Osteocyte (in vitro differentiated cells): ENCODE measurements at regions not wholly inside any gene's neighbourhood (a gene's known extent, or its start where the extent isn't known, plus 50 kb on each side); places are given as distances from the start of the nearest gene placed in this dataset.

Experiments
- DNase-seq: peaks from one replicate; pipeline ENCODE4 v3.0.0; 2021; ENCODE audit warnings: mixed read lengths; ENCODE audit not compliant: unreplicated experiment; ENCODE audit errors: extremely low spot score
- H3K27ac Mint-ChIP-seq: one replicate; pipeline ENCODE4 v1.8.0; 2021; ENCODE audit warnings: mild to moderate bottlenecking, mixed read lengths; ENCODE audit not compliant: unreplicated experiment
- H3K27me3 Mint-ChIP-seq: one replicate; pipeline ENCODE4 v1.8.0; 2021; ENCODE audit warnings: mixed read lengths; ENCODE audit not compliant: unreplicated experiment
- H3K36me3 Mint-ChIP-seq: one replicate; pipeline ENCODE4 v1.8.0; 2021; ENCODE audit warnings: mixed read lengths; ENCODE audit not compliant: unreplicated experiment
- H3K4me1 Mint-ChIP-seq: one replicate; pipeline ENCODE4 v1.8.0; 2021; ENCODE audit warnings: mixed read lengths; ENCODE audit not compliant: unreplicated experiment
- H3K4me3 Mint-ChIP-seq: one replicate; pipeline ENCODE4 v1.8.0; 2021; ENCODE audit warnings: mild to moderate bottlenecking, moderate library complexity, mixed read lengths; ENCODE audit not compliant: unreplicated experiment
- H3K9me3 Mint-ChIP-seq: one replicate; pipeline ENCODE4 v1.8.0; 2021; ENCODE audit warnings: mixed read lengths; ENCODE audit not compliant: unreplicated experiment
- TF ChIP-seq, protein P1 (sequence below): fragments of 200-600 bp; sonication (generic); IDR thresholded peaks from 2 replicates; pipeline ENCODE4 v1.5.0; 2021; ENCODE audit warnings: antibody characterized with exemption, mild to moderate bottlenecking, moderate library complexity

DNA sequence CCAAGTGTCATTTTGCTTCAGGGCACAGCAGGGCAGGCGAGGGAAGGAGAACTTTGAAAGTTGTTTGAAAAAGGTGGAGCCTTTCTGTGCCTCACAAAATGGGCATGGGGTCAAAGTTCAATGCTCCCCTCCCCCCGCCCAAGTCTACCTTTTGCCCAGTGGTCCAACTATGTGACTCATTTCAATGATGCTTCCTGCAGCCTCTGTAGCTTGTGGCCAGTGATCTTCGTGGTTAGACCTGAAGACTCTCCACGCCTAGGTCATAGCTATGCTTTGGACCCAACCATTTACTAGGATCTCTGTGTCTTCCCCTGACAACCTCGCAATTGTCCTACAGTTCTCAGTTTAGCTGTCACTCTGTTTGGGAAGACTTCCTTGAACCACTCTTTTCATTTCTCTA is 280.3 kb upstream of the GJB5 start:
- H3K4me3 Mint-ChIP-seq, result no peak overlapping the region
- TF ChIP-seq, protein P1, sequence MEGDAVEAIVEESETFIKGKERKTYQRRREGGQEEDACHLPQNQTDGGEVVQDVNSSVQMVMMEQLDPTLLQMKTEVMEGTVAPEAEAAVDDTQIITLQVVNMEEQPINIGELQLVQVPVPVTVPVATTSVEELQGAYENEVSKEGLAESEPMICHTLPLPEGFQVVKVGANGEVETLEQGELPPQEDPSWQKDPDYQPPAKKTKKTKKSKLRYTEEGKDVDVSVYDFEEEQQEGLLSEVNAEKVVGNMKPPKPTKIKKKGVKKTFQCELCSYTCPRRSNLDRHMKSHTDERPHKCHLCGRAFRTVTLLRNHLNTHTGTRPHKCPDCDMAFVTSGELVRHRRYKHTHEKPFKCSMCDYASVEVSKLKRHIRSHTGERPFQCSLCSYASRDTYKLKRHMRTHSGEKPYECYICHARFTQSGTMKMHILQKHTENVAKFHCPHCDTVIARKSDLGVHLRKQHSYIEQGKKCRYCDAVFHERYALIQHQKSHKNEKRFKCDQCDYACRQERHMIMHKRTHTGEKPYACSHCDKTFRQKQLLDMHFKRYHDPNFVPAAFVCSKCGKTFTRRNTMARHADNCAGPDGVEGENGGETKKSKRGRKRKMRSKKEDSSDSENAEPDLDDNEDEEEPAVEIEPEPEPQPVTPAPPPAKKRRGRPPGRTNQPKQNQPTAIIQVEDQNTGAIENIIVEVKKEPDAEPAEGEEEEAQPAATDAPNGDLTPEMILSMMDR, result no peak
- no peak for DNase-seq
- H3K27ac Mint-ChIP-seq, result no peak overlapping the region
- no peaks in the 10 kb centered on the region for H3K27me3 Mint-ChIP-seq
- H3K9me3 Mint-ChIP-seq, result peaks cover 23% of the 10 kb centered on the region
- no peaks in the 10 kb centered on the region for H3K36me3 Mint-ChIP-seq
- H3K4me1 Mint-ChIP-seq, result no peaks in the 10 kb centered on the region

- no peak for DNase-seq
- H3K4me1 Mint-ChIP-seq, result no peaks in the 10 kb centered on the region
- H3K9me3 Mint-ChIP-seq, result peaks cover 31% of the 10 kb centered on the region
- H3K36me3 Mint-ChIP-seq, result no peaks in the 10 kb centered on the region
- TF ChIP-seq, protein P1, result no peak
- no peak overlapping the region for H3K4me3 Mint-ChIP-seq
- H3K27ac Mint-ChIP-seq, result no peak overlapping the region
- H3K27me3 Mint-ChIP-seq, result no peaks in the 10 kb centered on the region
Measured at GRCh38 chr1:34476371-34476770, 278.5 kb upstream of the GJB5 start.

GRCh38 chr1:34477632-34478141 is 277.2 kb upstream of the GJB5 start:
- no peak overlapping the region for H3K27ac Mint-ChIP-seq
- H3K4me1 Mint-ChIP-seq, result no peaks in the 10 kb centered on the region
- H3K9me3 Mint-ChIP-seq, result peaks cover 36% of the 10 kb centered on the region
- no peak overlapping the region for H3K4me3 Mint-ChIP-seq
- no peak for DNase-seq
- TF ChIP-seq, protein P1, result no peak
- no peaks in the 10 kb centered on the region for H3K36me3 Mint-ChIP-seq
- no peaks in the 10 kb centered on the region for H3K27me3 Mint-ChIP-seq

DNA sequence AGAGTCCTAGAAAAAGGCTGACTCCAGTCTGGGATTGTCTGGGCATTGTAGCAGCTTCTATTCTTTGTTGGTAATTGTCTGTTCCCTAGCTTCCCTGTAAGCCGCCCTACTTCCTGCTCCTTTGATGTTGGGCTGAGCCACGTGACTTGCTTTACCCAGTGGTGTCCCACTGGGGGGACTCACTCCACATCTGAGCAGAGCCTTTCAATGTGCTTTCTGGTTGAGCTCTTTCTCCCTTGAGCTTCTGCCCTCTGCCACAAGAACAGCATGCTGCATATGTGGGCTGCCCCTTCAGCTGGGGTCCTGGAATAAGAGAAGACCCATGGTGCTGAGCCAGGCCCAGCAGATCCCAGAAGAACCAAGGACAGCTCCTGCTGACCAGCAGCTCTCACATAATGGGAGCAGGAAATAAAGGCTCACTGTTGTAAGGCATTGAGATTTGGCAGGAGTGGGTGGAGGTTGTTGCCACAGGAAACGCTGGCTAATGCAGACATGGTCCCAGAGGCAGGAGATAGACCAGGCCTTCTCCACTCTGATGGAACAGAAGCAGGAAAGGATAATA is 276.3 kb upstream of the GJB5 start:
- H3K36me3 Mint-ChIP-seq, result no peaks in the 10 kb centered on the region
- no peak overlapping the region for H3K27ac Mint-ChIP-seq
- H3K4me3 Mint-ChIP-seq, result no peak overlapping the region
- no peaks in the 10 kb centered on the region for H3K27me3 Mint-ChIP-seq
- TF ChIP-seq, protein P1, result no peak
- H3K9me3 Mint-ChIP-seq, result peaks cover 41% of the 10 kb centered on the region
- no peak for DNase-seq
- no peaks in the 10 kb centered on the region for H3K4me1 Mint-ChIP-seq

DNA sequence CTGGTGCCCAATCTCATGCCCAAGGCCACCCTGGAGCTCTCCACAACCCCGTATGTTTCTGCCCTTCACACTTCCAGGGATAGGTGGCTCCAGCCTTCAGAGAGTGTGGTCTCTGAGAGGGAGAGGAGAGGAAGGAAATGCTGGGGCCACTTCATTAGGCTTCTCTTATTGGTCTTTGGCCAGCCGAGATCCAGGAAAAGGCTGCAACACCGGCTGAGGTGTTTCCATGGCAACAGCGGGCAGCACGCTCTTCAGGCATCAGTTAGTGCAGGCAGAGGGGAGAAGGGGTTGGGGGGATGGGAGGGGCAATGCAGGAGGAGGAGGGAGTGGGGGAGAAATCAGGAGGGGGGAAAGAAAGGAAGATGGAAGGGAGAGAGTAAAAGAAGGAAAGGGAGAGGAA is 275.1 kb upstream of the GJB5 start:
- Mint-ChIP-seq H3K4me1 (no peaks in the 10 kb centered on the region), H3K9me3 (peaks cover 47% of the 10 kb centered on the region), H3K27ac (no peak overlapping the region), H3K27me3 (no peaks in the 10 kb centered on the region), H3K4me3 (no peak overlapping the region), H3K36me3 (no peaks in the 10 kb centered on the region)
- DNase-seq, result no peak
- TF ChIP-seq, protein P1, result no peak
